H1 (cell line): ENCODE measurements at regions not wholly inside any gene's neighbourhood (a gene's known extent, or its start where the extent isn't known, plus 50 kb on each side); places are given as distances from the start of the nearest gene placed in this dataset.

Experiments used
- BRCA1 ChIP-seq: IDR thresholded peaks from 2 replicates; pipeline ENCODE4 v1.6.1; 2012; ENCODE audit warnings: low read depth, low read length, improper control_type of control experiment
- EP300 ChIP-seq, 2 experiments: IDR thresholded peaks; 1 replicate in 1 of 2; 2 replicates in 1 of 2; pipeline ENCODE4 v1.6.1; 2011 to 2012; ENCODE audit warnings: low read depth in 2 of 2, low read length in 2 of 2, mild to moderate bottlenecking in 2 of 2, borderline replicate concordance in 1 of 2, inconsistent platforms in 1 of 2, moderate library complexity in 1 of 2
- KDM5A ChIP-seq: fragments of 200-600 bp; IDR thresholded peaks from 2 replicates; pipeline ENCODE4 v1.7.1; 2012; ENCODE audit warnings: mild to moderate bottlenecking, low read length, inconsistent platforms, mixed read lengths
- RBBP5 ChIP-seq: IDR thresholded peaks from 2 replicates; pipeline ENCODE4 v1.7.1; 2012; ENCODE audit warnings: low read depth, mild to moderate bottlenecking, inconsistent platforms, low read length, moderate library complexity, borderline replicate concordance
- SIX5 ChIP-seq: IDR thresholded peaks from 2 replicates; pipeline ENCODE4 v1.6.1; 2011; ENCODE audit warnings: mild to moderate bottlenecking, low read depth, low read length
- TF ChIP-seq, protein P1 (sequence below): IDR thresholded peaks from 2 replicates; pipeline ENCODE4 v1.6.1; 2011; ENCODE audit warnings: low read depth, mild to moderate bottlenecking, low read length; ENCODE audit not compliant: insufficient read depth

DNA sequence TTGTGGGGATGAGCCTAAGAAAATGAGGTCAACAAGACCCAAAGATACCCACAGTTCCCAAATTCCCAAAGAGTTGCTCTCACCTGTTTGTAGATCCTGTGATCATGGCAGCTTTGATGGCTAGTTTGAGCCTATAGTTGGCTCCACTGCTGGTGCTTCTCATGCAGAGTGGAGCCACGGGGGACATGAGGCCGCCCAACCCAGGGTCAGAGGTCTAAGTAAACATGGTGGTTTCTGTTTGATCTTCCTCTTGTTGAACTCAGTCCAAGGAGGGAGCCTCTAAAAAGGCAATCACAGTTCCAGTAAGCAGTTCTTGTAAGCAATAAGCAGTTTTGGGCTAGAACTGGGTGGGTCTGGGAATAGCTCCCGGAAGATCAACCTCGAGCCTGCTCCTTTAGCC, 125.6 kb upstream of the DHRS4 start (continued):
- no peak for TF ChIP-seq KDM5A
- TF ChIP-seq, protein P1, sequence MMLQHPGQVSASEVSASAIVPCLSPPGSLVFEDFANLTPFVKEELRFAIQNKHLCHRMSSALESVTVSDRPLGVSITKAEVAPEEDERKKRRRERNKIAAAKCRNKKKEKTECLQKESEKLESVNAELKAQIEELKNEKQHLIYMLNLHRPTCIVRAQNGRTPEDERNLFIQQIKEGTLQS, result no peak
- no peak for TF ChIP-seq BRCA1
- TF ChIP-seq SIX5, result no peak
- TF ChIP-seq RBBP5, result no peak
- no peak for TF ChIP-seq EP300 (IDR thresholded peaks at IDR 0.05; ENCODE audit: borderline replicate concordance in 1 of 2, low read depth in 2 of 2, low read length in 2 of 2)
